ENCODE measurements at regions not wholly inside any gene's neighbourhood (a gene's known extent, or its start where the extent isn't known, plus 50 kb on each side); places are given as distances from the start of the nearest gene placed in this dataset.

- DNase-seq: no peak
Observed at GRCh38 chr5:29370248-29370647, 1823.2 kb upstream of the CDH6 start.

- DNase-seq: no peak
Observed at GRCh38 chr5:29367176-29367833, 1826.2 kb upstream of the CDH6 start.

DNA sequence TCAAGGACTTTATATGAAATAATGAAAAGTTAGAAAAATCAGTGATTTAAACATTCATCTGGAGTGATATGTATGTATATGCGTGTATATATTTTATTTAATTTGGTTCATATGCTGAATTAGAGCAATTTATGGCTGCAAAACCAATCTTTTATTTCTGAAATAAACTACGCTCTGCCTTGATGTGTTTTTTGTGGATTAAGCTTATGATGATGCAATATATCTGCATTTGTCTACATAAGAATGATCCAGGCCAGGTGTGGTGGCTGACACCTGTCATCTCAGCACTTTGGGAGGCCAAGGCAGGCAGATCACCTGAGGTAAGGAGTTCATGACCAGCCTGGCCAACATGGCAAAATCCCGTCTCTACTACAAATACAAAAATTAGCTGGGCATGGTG lies 1842.3 kb upstream of the CDH6 start:
- DNase-seq: no peak

- no peak for DNase-seq
Observed at GRCh38 chr5:29337030-29337429, 1856.5 kb upstream of the CDH6 start.

DNA sequence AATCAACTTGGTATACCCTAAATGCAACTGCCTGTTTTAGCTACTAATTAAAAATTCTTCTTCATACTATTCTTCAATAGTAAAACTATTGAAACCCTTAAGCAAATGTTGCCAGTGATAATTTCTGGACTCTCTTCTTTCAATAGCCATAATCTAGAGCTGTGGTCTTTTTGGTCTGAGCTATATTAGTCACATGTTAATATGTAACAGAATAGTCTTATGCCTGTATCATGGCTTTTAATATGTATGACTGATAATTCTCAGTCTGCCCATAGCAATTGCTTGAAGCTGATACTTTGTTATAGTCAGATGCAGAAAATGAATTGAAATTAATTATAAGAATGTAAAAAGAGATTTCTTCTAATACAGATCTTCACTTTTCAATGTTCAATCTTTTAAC lies 1871.9 kb upstream of the CDH6 start:
- DNase-seq: no peak

DNA sequence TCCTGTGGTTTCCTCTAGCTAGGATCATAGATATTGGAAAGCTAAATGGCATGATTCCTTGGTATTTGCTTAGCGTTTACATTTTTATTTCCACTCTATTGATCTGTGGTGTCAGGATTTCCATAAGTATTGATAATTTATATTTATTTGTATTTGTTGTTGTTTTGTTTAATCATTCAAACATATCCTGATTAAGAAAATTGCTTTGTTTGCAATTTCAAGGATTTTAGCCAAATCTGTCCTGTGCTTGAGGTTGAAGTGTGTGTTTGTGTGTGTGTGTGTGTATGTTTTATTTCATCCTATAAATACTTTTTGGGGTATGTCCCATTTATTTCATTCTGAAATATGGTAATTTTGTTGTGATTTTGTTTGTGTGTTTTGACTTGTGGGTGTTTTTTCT lies 1884.1 kb upstream of the CDH6 start:
- no peak for DNase-seq

GRCh38 chr5:29307478-29307877 lies 1886.0 kb upstream of the CDH6 start:
- no peak for DNase-seq

DNA sequence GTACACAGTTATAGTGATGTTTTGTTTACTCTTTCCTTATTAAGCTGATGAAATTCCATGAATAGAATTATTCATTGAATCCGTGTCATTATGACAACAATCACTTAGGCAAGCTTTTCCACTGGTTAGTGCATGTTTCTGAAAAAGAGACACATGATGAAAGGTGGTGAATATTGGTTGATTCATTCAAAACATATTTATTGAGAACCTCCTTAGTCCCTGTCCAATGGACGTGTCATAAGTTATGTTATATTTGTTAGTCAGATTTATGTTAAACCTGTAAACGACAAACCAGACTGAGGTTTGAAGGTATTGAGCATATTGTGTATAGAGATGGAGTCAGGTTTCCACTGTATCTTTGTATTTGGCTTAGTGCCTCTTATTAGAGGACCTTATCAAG lies 1888.9 kb upstream of the CDH6 start:
- DNase-seq: no peak

GRCh38 chr5:29296548-29296947 lies 1896.9 kb upstream of the CDH6 start:
- no peak for DNase-seq

DNA sequence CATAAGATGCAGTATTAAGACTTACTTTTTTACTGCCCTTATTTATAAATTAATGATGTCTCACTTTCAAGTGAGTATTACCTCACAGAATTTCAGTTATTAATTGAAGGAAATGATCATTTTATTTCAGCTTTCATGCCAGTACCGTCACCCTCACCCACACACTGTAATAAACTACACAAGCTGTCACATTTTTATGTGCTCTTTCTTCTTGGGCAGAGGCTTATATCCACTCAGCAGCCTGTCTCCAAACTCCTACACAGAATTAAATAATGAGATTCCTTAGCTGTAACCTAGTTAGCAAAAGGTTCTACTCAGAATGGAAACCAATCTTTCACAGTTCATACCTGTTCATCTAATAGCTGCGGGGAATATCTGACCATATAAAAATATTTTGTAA lies 1915.8 kb upstream of the CDH6 start:
- DNase-seq: no peak

DNA sequence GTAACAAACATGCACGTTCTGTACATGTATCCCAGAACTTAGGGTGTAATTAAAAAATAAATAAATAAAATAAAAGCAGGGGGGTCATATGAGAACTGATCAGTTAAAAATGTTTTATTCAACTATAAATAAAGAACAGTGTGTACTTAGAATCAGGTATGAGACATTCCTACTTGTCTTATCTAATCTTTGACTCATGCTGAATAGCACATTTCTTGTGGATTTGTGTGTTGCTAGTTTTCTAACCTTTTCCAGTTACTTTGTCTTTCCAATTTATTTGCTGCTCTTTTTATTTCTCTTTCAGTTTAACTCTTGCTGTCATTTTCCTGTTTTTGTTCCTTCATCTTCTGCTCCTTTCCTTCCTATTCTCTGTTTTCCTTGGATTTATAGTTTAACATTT lies 1917.1 kb upstream of the CDH6 start:
- no peak for DNase-seq

DNA sequence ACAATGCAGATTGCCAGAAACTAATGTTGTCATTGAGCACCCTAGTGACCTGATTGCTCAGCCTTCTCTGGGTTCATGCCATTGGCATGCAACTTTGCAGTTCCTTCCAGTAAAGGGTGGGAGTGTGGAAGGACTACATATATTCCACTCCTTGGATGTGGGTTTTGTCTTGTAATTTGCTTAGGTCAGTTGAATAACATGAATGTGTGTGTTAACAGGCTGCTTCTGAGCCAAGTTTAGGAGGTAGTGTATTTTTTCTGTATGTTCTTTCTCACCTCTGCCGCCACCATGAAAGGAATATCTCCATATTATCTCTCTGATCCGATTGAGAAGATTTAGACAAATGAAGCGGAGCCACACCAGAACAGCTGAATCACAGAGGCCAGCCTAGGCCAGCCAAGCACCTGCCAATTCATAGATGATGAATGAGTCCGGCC lies 1929.6 kb upstream of the CDH6 start:
- DNase-seq: no peak

DNA sequence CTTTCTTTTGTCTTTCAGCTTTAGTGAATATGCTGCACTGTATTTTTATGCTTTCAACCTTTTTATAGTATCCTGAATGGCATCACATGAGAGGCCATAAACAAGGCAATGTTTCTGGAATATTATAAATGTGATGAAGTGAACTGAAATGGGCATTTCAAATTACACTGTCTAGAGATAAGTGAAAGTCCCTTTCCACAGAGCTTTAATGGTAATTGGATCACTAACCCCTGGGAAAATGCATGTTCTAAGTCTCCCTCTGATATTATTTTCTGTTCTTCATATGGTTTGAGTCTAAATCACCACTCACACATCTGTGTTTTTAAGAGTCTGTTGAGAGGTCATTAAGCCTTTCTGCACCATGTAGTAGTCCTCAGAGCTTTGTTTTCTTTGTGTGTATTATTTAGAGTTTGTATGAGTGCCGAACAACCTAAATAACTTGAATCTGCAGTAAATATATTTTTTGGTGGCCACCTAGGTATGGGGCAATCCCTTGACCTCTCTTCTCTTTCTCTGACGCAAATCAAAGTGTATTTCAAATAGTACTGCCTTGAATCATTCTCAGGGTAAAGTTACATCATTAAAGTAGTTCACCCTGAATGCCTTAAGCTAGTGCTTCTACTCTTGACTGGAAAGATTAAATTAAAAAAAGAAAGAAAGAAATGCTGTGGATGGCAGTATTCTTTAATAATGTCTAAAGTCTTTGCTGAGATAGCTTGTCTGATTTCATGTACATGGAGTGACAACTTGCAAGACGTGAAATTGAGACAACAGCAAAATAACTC lies 1931.0 kb upstream of the CDH6 start:
- DNase-seq: no peak

DNA sequence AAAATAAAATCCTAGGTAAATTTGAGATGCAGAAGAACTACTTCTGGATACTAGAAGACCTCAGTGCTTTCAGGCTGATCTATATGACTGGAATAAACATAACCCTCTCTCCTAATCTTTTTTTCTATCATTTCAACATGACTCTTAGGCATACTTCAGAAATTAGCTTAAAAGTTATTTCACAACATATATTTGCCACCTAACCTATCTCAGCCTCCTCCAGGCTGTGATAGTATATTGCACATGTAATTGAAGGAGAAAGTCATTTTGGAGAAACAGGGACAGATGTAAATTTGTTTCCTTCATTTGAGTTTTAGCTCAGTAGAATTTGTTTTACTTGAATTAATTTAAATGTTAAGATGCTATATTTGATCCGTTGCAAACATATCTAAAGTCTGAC lies 1932.3 kb upstream of the CDH6 start:
- no peak for DNase-seq

DNA sequence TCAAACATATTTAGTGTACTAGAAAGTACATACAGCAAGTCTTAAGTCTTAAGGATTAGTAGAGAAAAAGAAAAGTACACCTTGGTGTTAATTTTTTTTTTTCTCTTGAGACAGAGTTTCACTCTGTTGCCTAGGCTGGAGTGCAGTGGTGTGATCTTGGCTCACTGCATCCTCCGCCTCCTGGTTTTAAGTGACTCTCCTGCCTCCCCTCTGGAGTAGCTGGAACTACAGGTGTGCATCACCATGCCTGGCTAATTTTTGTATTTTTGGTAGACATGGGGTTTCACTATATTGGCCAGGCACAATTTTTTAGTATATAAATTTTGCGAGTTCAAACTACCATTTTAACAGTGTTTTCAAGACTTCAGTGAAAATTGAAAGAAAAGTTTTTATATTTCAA lies 1941.1 kb upstream of the CDH6 start:
- no peak for DNase-seq

- DNase-seq: no peak
Observed at GRCh38 chr5:29247346-29248028, 1946.0 kb upstream of the CDH6 start.

GRCh38 chr5:29240379-29240778 lies 1953.1 kb upstream of the CDH6 start:
- DNase-seq: no peak

DNA sequence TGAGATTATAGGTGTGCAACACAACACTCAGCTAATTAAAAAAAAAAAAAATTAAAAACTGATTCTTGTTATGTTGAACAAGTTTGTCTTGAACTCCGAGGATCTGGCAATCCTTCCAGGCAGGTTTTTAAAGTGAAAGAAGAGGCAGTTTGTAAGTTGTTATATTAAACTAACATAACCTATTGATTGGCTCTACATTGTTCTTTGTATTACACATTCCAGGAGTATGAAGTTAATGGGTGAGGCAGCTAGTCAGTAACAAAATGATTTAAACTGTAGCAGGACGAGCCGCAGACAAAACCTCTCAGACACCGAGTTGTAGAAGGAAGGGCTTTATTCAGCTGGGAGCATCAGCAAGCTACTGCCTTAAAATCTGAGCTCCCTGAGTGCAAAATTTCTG lies 1953.9 kb upstream of the CDH6 start:
- DNase-seq: no peak

- no peak for DNase-seq
Observed at GRCh38 chr5:29238115-29238514, 1955.4 kb upstream of the CDH6 start.

DNA sequence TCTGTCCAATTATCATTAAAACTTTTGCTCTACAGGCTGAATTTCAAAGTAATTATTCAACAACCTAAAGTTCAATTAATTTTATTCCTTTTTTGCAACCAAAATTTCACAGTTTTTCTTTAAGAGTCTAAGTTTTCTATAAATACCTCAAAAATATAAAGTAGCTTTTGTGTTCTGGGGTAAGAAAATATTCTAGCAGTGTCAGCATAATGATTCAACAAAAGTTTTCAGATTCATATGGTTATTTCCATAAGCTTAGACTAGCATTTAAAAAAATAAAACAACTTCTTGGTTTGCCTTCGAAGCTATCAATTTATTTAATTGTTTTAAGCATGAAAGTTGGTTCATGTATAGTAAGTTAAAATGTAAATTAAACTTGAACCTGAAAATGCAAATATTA lies 1962.3 kb upstream of the CDH6 start:
- DNase-seq: no peak

DNA sequence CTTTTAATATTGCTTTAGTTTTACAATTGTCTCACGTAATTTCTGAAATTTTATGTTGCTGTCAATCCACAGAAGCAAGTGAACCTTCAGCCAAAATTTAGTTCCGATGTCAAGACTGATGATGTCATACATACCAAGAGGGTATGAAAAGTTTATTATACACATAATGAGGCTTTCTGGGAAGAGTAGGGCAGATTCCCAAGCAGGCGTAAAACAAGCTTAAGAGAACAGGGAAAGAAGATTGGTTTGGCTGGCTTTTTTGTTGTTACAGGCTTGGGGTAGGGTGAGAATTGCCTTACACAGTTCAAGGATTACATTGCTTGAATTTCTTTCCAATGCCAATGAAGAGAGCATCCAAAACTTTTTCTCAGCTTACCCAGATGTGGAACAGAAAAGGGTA lies 1962.9 kb upstream of the CDH6 start:
- DNase-seq: no peak

DNA sequence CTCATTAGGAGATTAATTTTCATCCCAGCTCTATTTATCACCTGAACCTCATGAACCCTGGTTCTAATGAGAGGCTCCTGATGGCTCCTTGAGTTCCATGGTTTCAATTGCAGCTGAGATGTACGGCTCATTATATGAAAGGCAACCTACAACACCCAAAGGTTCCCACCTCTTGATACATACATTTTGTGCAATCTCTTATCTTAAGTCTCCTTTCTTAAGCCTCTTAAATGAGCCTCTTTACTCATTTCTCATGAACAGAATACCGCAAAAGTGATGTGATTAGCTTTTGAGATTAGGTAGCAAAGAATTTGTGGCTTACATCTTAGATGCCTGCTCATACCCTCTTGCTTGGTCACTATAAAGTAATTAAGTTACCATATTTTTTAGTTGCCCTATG lies 1964.0 kb upstream of the CDH6 start:
- no peak for DNase-seq

DNA sequence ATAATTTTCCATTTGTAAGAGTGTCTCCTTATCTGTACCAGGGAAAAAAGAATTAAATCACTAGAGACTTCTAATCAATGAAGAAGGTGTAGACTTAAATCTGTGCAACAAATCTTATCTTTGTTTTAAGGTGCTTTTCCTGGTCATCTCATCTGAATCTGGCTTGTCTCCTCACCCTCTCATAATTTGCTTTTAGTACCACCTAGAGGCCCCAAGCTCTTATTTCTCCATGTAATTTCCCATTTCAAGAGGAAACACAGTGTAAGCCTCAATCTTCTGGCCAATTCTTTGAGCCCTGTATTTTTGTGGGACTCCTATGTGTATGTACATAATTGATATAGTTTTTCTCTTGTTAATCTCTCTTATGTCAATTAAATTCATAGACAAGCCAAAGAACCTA lies 1975.3 kb upstream of the CDH6 start:
- DNase-seq: no peak

GRCh38 chr5:29214839-29215238 lies 1978.6 kb upstream of the CDH6 start:
- no peak for DNase-seq

All from NCI-H1092 (cell line).